ENCODE measurements at regions not wholly inside any gene's neighbourhood (a gene's known extent, or its start where the extent isn't known, plus 50 kb on each side); places are given as distances from the start of the nearest gene placed in this dataset.

- DNase-seq = no peak
Measured at GRCh38 chr7:84669177-84669732, 474.7 kb upstream of the SEMA3A start.

DNA sequence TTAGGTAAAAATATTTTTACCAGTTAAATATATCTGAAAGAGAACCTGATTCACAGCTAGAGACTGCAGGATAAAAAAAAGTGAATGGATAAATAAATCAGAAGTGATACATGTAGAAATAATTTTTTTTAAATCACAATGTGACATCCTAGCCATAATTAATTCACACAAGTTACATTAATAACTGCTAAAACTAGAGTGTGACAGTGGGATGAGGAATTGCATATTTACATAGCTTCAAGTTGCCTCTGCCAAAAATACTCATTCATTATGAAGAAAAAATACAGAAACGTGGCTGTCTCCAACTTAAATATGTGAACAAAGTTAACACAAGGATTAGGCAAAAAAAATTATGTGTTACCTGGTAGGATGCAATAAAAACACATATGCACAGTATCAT lies 473.5 kb upstream of the SEMA3A start:
- DNase-seq = no peak

GRCh38 chr7:84666651-84667050 lies 472.1 kb upstream of the SEMA3A start:
- no peak for DNase-seq

GRCh38 chr7:84665339-84665738 lies 470.8 kb upstream of the SEMA3A start:
- no peak for DNase-seq

- no peak for DNase-seq
Measured at GRCh38 chr7:84664626-84665025, 470.0 kb upstream of the SEMA3A start.

DNA sequence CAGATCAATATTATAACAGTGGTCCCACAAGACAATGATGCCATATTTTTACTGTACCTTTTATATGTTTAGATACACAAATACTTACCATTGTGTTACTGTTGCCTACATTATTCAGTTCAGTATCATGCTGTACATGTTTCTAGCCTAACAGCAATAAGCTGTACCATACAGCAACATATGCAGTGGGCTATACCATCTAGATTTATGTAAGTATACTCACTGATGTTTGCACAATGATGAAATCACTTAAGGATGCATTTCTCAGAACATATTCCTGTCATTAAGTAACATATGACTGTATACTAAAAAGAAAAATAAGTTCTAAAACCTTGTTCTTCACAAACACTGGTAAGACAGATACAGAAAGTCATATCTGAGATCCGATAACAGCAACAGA lies 468.6 kb upstream of the SEMA3A start:
- DNase-seq = no peak

GRCh38 chr7:84658286-84658685 lies 463.7 kb upstream of the SEMA3A start:
- DNase-seq = no peak

DNA sequence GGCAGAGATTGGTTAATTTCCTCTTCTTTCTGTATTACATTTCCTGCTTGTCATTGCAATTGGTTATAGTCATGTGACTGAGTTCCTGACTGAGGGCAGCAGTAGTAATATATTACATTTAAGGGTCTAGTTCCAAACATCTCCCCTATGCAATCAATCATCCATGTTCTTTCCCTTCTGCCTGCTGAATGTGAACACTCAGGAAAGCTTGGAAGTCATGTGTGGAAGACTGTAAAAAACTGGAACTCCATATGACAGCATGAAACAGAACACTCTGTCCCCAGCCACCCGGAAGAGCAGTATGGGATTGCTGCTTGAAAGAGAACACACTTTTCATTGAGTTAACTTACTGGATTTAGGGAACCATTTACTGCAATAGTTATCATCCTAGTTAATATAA lies 459.7 kb upstream of the SEMA3A start:
- no peak for DNase-seq

DNA sequence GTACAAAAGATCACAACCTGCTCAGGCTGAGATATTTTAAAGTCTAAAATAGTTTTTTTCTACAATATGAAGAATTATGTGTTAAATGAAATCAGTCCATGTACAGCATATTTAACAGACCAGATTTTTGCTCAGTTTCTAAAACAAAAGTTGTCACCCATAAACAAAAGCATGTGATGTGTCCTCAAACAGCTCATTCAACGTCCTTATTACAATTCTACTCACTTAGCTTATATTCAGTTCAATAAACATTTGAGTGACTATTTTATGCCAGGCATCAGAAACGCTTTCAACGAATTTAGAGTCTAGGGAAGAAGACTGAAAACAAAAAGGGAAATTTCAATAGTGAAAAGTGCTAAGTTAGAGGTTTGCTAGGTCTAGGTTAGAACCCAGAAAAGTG lies 457.3 kb upstream of the SEMA3A start:
- no peak for DNase-seq

GRCh38 chr7:84647797-84648757 lies 453.5 kb upstream of the SEMA3A start:
- no peak for DNase-seq

- no peak for DNase-seq
Measured at GRCh38 chr7:84642611-84643010, 448.0 kb upstream of the SEMA3A start.

DNA sequence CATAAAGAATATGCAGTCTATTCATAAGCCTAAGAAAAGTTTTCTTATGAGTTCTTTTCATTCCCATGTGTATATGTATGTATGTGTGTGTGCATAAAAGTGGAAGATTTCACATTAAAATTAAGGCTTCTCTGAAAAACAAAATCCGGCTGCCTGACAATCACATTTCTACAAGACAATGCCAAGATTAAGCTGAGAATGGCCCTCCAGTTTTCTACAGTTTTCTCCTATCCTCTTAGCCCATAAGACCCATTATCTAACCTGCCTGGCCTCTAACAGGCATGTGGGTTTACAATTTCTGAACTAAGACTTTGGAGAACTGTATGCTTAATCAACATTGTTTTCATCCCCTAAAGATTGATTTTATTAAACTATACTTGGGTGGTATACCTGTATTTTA lies 446.0 kb upstream of the SEMA3A start:
- DNase-seq = no peak

- DNase-seq = no peak
Measured at GRCh38 chr7:84638339-84638697, 443.7 kb upstream of the SEMA3A start.

DNA sequence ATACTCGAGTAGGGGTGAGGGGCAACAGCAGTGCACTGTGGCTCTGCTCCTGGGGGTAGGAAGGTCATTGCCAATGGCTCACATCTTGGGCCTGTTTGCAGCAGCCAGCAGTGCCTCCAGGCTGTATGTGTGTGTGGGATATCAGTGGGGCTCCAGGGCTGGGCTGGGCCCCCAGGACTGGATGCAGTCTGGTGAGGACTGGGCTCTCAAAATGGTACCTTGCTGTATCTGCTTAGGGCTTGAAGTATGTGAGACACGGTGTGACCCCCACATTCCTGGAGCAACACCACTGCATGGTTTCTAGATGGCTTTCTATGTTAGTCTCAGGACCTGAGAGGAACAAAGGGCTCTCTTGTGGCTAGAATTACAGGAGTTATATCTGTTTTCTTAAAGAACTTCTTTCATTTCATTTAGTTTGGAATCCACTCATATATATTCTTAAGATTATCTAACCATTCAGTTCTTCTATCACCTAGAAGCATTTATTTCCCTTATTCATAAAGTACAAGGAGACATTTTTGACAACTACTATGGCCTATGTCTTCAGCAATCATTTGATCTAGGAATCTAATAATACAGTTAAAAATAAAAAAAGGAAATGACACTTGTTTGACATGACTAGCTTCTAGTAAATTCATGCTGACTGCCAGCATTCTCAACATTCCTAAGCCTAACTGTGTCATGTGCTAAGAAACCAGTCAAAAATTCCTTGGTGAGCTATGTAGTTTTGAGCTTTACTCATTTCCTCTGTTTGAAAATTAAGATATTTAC lies 443.2 kb upstream of the SEMA3A start:
- no peak for DNase-seq

DNA sequence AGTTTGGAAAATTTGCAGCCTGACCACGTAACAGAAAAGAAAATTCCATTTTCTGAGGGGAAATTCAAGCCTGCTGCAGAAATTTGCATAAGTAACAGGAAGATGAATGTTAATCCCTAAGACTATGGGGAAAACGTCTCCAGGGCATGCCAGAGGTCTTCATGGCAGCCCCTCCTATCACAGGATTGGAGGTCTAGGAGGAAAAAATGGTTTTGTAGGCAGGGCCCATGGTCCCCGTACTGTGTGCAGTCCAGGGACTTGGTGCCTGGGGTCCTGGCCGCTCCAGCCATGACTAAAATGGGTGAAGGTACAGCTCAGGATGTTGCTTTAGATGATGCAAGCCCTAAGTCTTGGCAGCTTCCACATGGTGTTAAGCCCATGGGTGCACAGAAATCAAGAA lies 437.3 kb upstream of the SEMA3A start:
- no peak for DNase-seq

GRCh38 chr7:84629640-84630318 lies 435.2 kb upstream of the SEMA3A start:
- no peak for DNase-seq

DNA sequence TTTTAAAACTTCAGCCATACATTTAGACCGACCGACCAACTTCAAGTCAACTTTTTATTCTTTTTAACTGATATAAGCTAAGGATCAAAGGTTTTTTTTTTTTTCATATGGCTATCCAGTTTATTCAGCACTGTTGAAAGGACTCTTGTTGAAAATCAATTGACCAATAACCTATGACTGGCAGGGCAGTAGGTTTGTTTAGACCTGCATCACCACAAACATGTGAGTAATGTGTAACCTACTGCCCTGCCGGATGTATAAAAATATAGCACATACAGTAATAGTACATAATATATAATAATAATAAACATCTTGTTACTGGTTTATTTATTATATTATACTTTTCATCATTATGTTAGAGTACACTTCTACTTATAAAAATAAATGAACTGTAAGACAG lies 434.6 kb upstream of the SEMA3A start:
- DNase-seq = no peak

DNA sequence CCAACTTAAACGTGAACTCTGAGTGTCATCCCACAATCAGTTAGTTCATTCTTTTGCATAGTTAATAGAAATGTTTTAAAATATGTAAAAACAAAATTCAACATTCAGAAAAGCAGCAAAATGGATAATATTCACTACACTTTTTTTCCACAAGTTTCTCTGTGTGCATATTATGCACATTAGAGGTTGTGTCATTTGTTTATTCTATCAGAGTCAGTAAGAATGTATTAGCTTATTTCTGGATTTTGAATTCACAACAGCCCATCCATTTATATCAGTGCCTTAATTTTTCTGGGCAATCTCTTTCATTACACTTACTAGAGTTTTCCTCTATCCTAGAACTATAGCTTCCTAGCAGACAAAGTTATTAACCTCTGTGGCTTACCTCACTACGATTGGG lies 432.7 kb upstream of the SEMA3A start:
- no peak for DNase-seq

GRCh38 chr7:84624927-84625326 lies 430.3 kb upstream of the SEMA3A start:
- no peak for DNase-seq

DNA sequence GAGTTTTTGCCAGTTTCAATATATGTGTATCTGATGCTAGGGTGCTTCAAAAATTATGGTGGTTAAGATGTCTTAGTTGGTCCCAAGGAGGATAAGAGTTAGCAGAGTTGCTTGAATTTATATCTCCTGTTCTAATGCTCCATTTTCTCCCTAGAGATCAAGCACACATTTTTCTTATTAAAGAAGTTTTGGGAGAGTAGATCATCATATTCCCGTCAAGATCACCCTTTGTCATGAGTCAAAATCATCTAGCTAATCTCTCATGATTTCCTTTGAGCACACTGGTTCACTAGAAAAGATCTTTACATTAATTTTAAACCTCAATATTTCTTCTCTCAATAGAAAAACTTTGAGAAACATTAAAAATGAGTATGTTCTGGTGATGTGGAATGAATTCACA lies 429.9 kb upstream of the SEMA3A start:
- DNase-seq = no peak

- no peak for DNase-seq
Measured at GRCh38 chr7:84617265-84618030, 422.9 kb upstream of the SEMA3A start.

- DNase-seq = no peak
Measured at GRCh38 chr7:84614821-84615501, 420.4 kb upstream of the SEMA3A start.
